ENCODE measurements at regions not wholly inside any gene's neighbourhood (a gene's known extent, or its start where the extent isn't known, plus 50 kb on each side); places are given as distances from the start of the nearest gene placed in this dataset.
A peak's percentile ranks its signal among the peaks of the same experiment; 100 is the strongest.

DNA sequence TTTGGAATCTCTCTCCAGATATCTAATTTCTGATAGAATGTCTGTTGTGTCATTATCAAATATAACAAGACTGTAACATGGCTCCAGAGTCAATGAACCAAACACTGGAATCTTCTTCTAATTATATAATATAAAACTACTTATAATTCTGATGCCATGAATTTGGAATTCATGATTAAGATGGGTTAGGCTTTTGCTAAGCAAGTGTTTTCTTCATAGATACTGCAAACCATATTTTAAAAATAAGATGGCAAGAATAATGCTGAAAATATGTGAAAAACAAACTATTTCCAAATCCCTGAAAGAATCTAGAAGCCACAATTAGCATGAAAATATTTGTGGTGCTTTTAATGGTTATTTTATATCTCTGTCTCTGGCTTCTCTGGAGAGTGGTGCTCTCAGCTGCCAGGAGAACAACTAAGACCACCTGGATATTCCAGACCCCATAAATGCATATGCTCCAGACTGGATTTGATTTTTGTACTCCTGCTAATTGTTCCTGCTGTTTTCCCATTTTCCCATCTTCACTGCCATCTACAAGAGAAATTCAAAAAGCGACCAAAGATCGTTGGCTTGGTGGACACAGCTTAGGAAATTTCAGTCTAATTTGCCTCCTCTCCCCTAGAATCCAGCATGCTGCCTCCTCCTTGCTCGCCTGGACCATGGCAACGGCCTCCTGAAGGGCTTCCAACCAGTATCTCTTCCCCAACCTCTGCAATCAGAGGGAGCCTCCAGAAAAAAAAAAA, 418.9 kb downstream of the SETD4 start:
- no peak for TF ChIP-seq RARB (CRISPR knock-in tag; IDR thresholded peaks at IDR 0.05)
- peak; percentile 78 for ATAC-seq

DNA sequence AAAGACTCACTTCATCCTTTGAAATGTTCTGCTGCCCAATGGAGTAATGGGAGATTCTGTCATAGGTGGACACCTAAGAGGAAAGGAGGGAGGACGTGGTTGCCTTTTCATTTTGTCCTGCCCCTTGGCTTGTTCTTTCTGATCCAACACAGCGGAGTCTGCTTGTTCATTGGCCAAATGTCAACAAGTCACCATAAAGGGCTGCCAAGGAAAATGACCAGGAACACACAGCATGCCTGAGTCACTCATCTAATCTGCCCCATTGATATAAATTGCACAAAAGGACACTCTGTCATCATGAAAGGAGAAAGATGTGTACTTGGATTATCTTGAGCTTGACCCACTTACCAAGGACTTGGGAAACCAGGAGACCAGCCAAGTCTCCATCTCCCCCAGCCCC, 422.9 kb downstream of the SETD4 start:
- TF ChIP-seq ARNTL (CRISPR knock-in tag; IDR thresholded peaks at IDR 0.05; ENCODE audit: borderline replicate concordance, low read depth) (no peak), SNAI2 (CRISPR knock-in tag; IDR thresholded peaks at IDR 0.05) (no peak), ZNF70 (CRISPR knock-in tag; IDR thresholded peaks at IDR 0.05) (no peak), CSDC2 (CRISPR knock-in tag; IDR thresholded peaks at IDR 0.05) (no peak), CSRNP3 (CRISPR knock-in tag; IDR thresholded peaks at IDR 0.05) (no peak), ZNF8 (CRISPR knock-in tag; IDR thresholded peaks at IDR 0.05) (no peak), ESRRG (CRISPR knock-in tag; IDR thresholded peaks at IDR 0.05) (no peak), OSR1 (CRISPR knock-in tag; IDR thresholded peaks at IDR 0.05) (no peak), GLIS3 (CRISPR knock-in tag; IDR thresholded peaks at IDR 0.05) (no peak), ZFP30 (CRISPR knock-in tag; IDR thresholded peaks at IDR 0.05) (no peak), ZFP3 (CRISPR knock-in tag; IDR thresholded peaks at IDR 0.05) (no peak), PPARA (CRISPR knock-in tag; IDR thresholded peaks at IDR 0.05; ENCODE audit: borderline replicate concordance) (no peak), ZNF565 (CRISPR knock-in tag; conservative IDR thresholded peaks at IDR 0.05; ENCODE audit: low read depth) (no peak)
- ATAC-seq: no peak

DNA sequence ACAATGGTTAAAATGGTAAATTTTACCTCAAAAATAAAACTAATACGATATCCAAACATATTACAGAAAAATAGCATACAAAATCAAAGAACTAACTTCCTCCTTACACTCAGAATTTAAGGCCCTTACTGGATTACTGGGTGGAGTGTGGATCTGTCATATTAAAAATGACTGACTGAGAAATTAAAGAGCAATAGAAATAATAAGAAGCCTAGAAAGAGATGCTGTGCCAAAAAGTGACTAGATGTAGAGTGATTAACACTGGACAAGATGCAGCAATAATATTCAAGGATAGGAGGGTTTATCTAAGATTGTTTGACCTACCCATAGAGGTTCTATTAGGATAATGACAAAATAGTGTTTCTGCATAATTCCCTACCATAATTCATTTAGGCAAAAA, 424.3 kb downstream of the SETD4 start:
- ATAC-seq: no peak
- TF ChIP-seq ISL1 (CRISPR knock-in tag; IDR thresholded peaks at IDR 0.05) (no peak), ZC3H10 (CRISPR knock-in tag; IDR thresholded peaks at IDR 0.05) (no peak), BACH2 (CRISPR knock-in tag; IDR thresholded peaks at IDR 0.05; ENCODE audit: borderline replicate concordance) (no peak), ZNF70 (CRISPR knock-in tag; IDR thresholded peaks at IDR 0.05) (no peak), TCF4 (CRISPR knock-in tag; IDR thresholded peaks at IDR 0.05; ENCODE audit: borderline replicate concordance) (no peak), ZNF8 (CRISPR knock-in tag; IDR thresholded peaks at IDR 0.05) (no peak), ESRRG (CRISPR knock-in tag; IDR thresholded peaks at IDR 0.05) (no peak), GLIS3 (CRISPR knock-in tag; IDR thresholded peaks at IDR 0.05) (no peak), SNAI2 (CRISPR knock-in tag; IDR thresholded peaks at IDR 0.05) (no peak), ARNTL (CRISPR knock-in tag; IDR thresholded peaks at IDR 0.05; ENCODE audit: borderline replicate concordance, low read depth) (no peak), RARB (CRISPR knock-in tag; IDR thresholded peaks at IDR 0.05) (no peak), CSRNP3 (CRISPR knock-in tag; IDR thresholded peaks at IDR 0.05) (no peak), TOX (CRISPR knock-in tag; IDR thresholded peaks at IDR 0.05; ENCODE audit: borderline replicate concordance) (no peak), CSDC2 (CRISPR knock-in tag; IDR thresholded peaks at IDR 0.05) (no peak)
- TF ChIP-seq, protein P1, sequence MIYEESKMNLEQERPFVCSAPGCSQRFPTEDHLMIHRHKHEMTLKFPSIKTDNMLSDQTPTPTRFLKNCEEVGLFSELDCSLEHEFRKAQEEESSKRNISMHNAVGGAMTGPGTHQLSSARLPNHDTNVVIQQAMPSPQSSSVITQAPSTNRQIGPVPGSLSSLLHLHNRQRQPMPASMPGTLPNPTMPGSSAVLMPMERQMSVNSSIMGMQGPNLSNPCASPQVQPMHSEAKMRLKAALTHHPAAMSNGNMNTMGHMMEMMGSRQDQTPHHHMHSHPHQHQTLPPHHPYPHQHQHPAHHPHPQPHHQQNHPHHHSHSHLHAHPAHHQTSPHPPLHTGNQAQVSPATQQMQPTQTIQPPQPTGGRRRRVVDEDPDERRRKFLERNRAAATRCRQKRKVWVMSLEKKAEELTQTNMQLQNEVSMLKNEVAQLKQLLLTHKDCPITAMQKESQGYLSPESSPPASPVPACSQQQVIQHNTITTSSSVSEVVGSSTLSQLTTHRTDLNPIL (CRISPR knock-in tag; IDR thresholded peaks at IDR 0.05; ENCODE audit: low read depth): no peak
- TF ChIP-seq, protein P2, sequence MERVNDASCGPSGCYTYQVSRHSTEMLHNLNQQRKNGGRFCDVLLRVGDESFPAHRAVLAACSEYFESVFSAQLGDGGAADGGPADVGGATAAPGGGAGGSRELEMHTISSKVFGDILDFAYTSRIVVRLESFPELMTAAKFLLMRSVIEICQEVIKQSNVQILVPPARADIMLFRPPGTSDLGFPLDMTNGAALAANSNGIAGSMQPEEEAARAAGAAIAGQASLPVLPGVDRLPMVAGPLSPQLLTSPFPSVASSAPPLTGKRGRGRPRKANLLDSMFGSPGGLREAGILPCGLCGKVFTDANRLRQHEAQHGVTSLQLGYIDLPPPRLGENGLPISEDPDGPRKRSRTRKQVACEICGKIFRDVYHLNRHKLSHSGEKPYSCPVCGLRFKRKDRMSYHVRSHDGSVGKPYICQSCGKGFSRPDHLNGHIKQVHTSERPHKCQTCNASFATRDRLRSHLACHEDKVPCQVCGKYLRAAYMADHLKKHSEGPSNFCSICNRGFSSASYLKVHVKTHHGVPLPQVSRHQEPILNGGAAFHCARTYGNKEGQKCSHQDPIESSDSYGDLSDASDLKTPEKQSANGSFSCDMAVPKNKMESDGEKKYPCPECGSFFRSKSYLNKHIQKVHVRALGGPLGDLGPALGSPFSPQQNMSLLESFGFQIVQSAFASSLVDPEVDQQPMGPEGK (CRISPR knock-in tag; IDR thresholded peaks at IDR 0.05; ENCODE audit: borderline replicate concordance): no peak
- TF ChIP-seq, protein P3, sequence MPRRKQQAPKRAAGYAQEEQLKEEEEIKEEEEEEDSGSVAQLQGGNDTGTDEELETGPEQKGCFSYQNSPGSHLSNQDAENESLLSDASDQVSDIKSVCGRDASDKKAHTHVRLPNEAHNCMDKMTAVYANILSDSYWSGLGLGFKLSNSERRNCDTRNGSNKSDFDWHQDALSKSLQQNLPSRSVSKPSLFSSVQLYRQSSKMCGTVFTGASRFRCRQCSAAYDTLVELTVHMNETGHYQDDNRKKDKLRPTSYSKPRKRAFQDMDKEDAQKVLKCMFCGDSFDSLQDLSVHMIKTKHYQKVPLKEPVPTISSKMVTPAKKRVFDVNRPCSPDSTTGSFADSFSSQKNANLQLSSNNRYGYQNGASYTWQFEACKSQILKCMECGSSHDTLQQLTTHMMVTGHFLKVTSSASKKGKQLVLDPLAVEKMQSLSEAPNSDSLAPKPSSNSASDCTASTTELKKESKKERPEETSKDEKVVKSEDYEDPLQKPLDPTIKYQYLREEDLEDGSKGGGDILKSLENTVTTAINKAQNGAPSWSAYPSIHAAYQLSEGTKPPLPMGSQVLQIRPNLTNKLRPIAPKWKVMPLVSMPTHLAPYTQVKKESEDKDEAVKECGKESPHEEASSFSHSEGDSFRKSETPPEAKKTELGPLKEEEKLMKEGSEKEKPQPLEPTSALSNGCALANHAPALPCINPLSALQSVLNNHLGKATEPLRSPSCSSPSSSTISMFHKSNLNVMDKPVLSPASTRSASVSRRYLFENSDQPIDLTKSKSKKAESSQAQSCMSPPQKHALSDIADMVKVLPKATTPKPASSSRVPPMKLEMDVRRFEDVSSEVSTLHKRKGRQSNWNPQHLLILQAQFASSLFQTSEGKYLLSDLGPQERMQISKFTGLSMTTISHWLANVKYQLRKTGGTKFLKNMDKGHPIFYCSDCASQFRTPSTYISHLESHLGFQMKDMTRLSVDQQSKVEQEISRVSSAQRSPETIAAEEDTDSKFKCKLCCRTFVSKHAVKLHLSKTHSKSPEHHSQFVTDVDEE (CRISPR knock-in tag; IDR thresholded peaks at IDR 0.05): no peak
- TF ChIP-seq, protein P4, sequence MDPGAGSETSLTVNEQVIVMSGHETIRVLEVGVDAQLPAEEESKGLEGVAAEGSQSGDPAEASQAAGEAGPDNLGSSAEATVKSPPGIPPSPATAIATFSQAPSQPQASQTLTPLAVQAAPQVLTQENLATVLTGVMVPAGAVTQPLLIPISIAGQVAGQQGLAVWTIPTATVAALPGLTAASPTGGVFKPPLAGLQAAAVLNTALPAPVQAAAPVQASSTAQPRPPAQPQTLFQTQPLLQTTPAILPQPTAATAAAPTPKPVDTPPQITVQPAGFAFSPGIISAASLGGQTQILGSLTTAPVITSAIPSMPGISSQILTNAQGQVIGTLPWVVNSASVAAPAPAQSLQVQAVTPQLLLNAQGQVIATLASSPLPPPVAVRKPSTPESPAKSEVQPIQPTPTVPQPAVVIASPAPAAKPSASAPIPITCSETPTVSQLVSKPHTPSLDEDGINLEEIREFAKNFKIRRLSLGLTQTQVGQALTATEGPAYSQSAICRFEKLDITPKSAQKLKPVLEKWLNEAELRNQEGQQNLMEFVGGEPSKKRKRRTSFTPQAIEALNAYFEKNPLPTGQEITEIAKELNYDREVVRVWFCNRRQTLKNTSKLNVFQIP (CRISPR knock-in tag; IDR thresholded peaks at IDR 0.05; ENCODE audit: borderline replicate concordance, low read depth): no peak

Data from SK-N-SH treated with all-trans-retinoic acid at 6 μM for 48 hours (cell line).